Bronchial epithelial cell (primary cell): ENCODE measurements at regions not wholly inside any gene's neighbourhood (a gene's known extent, or its start where the extent isn't known, plus 50 kb on each side); places are given as distances from the start of the nearest gene placed in this dataset.
"Not testable (repeated sequence)": the region's sequence is repeated elsewhere in the genome, so short reads cannot be mapped to it uniquely, and the experiment has no call there.

Source experiments
- DNase-seq: peaks from one replicate; pipeline ENCODE4 v3.0.0-alpha.2; 2010; ENCODE audit warnings: low read depth
- FAIRE-seq: peaks from 2 replicates; lab custom pipeline; 2011; peaks lifted over from hg19 to GRCh38; lab: Jason Lieb, UNC
- H3K27me3 ChIP-seq: 2 replicates; pipeline ENCODE4 v1.5.1; 2011; ENCODE audit warnings: low read length; ENCODE audit not compliant: control insufficient read depth, insufficient read depth
- H3K36me3 ChIP-seq: 2 replicates; pipeline ENCODE4 v1.5.1; 2011; ENCODE audit warnings: low read length; ENCODE audit not compliant: control insufficient read depth, insufficient read depth
- H3K4me3 ChIP-seq: 2 replicates; pipeline ENCODE4 v1.5.1; 2011; ENCODE audit warnings: mild to moderate bottlenecking, low read depth, low read length, control low read depth
- TF ChIP-seq, protein P1 (sequence below): IDR thresholded peaks from 2 replicates; pipeline ENCODE4 v1.5.1; 2011; ENCODE audit warnings: mild to moderate bottlenecking, moderate library complexity, low read length, control low read depth, inconsistent platforms; ENCODE audit not compliant: insufficient read depth, severe bottlenecking

- H3K27me3 ChIP-seq, result no peaks in the 10 kb centered on the region
- H3K4me3 ChIP-seq, result no peak overlapping the region
- no peaks in the 10 kb centered on the region for H3K36me3 ChIP-seq
- TF ChIP-seq, protein P1, sequence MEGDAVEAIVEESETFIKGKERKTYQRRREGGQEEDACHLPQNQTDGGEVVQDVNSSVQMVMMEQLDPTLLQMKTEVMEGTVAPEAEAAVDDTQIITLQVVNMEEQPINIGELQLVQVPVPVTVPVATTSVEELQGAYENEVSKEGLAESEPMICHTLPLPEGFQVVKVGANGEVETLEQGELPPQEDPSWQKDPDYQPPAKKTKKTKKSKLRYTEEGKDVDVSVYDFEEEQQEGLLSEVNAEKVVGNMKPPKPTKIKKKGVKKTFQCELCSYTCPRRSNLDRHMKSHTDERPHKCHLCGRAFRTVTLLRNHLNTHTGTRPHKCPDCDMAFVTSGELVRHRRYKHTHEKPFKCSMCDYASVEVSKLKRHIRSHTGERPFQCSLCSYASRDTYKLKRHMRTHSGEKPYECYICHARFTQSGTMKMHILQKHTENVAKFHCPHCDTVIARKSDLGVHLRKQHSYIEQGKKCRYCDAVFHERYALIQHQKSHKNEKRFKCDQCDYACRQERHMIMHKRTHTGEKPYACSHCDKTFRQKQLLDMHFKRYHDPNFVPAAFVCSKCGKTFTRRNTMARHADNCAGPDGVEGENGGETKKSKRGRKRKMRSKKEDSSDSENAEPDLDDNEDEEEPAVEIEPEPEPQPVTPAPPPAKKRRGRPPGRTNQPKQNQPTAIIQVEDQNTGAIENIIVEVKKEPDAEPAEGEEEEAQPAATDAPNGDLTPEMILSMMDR, result no peak
- no peak for DNase-seq
- FAIRE-seq, result no peak
Measured at GRCh38 chr10:109317746-109318366, 605.5 kb downstream of the XPNPEP1 start.

DNA sequence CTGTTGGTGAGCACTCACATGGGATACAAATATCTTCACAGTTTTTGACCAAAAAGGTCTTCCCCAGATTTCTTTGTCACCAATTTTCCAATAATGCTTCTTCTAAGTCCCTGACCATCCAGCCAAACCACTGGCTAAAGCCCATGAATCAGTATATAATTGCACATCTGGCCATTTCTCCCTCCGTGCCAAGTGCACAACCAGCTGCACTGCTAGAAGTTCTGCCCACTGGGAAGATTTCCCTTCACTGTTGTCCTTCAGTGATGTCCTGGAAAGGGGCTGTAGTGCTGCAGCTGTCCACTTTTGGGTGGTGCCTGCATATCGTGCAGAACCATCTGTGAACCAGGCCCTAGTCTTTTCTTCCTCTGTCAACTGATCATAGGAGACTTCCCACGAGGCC, 609.3 kb downstream of the XPNPEP1 start:
- not testable (repeated sequence) for H3K36me3 ChIP-seq, H3K27me3 ChIP-seq, FAIRE-seq, DNase-seq, H3K4me3 ChIP-seq

- not testable (repeated sequence) for DNase-seq, H3K36me3 ChIP-seq, FAIRE-seq, H3K4me3 ChIP-seq, H3K27me3 ChIP-seq
Measured at GRCh38 chr10:109312555-109312954, 610.8 kb downstream of the XPNPEP1 start.

- TF ChIP-seq, protein P1, result no peak
- peak; percentile 50 for FAIRE-seq
- Histone ChIP-seq H3K4me3 (no peak overlapping the region), H3K27me3 (no peaks in the 10 kb centered on the region), H3K36me3 (no peaks in the 10 kb centered on the region)
- no peak for DNase-seq
Measured at GRCh38 chr10:109308971-109309370, 614.3 kb downstream of the XPNPEP1 start.

DNA sequence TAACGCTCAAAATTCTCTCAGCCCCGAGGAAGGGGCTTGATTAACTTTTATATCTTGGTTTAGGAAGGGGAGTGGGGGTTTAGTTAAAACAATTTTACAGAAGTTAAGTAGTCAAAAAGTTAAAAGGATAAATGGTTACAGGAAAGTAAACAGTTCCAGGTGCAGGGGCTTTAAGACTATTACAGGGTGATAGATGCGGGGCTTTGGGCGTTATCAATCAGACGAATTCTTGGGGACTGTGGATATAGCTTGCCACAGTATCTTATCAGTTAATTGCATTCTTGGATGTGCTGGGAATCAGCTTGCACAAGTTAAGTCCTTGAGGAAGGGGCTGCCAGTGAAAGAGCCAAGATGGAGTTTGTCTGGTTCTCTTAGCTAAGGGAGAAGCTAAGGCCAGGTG, 616.2 kb downstream of the XPNPEP1 start:
- not testable (repeated sequence) for H3K27me3 ChIP-seq, H3K4me3 ChIP-seq, H3K36me3 ChIP-seq, DNase-seq, FAIRE-seq

DNA sequence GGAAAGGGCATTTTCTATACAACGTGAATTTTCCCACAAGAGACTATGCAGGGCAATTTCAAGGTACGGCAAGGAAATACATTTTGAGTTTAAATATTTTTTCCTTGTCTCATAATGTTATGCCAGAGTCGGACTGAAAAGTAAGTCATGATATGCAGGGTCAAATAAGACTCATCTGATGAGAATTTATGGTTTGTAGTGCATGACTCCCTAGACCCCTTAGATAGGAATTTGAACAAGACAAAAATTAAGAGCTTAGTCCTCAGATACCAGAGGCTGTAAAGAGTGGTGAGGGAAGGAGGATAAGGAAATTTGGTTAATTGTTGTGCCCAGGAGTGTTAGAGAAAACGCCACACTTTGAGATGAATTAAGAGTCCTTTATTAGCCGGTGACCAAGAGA, 616.6 kb downstream of the XPNPEP1 start:
- Histone ChIP-seq H3K4me3 (no peak overlapping the region), H3K36me3 (no peaks in the 10 kb centered on the region), H3K27me3 (no peaks in the 10 kb centered on the region)
- DNase-seq (no peak), FAIRE-seq (no peak)
- TF ChIP-seq, protein P1, result no peak

DNA sequence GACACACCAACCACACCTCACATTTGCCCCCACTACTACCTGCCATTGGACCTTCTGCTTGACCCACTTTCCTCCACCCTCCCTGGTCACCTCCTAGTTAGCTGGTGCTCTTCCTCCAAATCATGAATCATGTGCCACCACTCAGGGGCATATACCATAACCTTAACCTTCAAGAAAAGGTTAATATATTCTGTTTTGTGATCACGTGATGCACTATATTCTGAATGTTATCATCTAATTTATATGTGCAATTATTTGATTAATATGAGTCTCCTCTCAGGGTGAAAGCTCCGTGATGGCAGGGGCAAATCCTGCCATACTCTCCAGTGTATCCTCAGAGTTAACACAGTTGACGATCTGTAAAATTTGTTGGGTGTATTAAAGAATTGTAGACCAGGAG, 635.5 kb downstream of the XPNPEP1 start:
- Histone ChIP-seq H3K36me3 (no peaks in the 10 kb centered on the region), H3K4me3 (no peak overlapping the region), H3K27me3 (no peaks in the 10 kb centered on the region)
- FAIRE-seq (no peak), DNase-seq (no peak)
- TF ChIP-seq, protein P1, result no peak
